CD14-positive monocyte (primary cell): ENCODE measurements at regions not wholly inside any gene's neighbourhood (a gene's known extent, or its start where the extent isn't known, plus 50 kb on each side); places are given as distances from the start of the nearest gene placed in this dataset.

Source experiments
- DNase-seq, 3 donors: peaks; one replicate each; pipeline ENCODE4 v3.0.0-alpha.2; 2011 to 2022
- H2AFZ ChIP-seq: 2 replicates; pipeline ENCODE4 v1.6.0; 2012; ENCODE audit warnings: mild to moderate bottlenecking, low read depth, low read length, inconsistent platforms; ENCODE audit not compliant: insufficient read depth, poor library complexity, severe bottlenecking
- H3K27ac ChIP-seq, 2 donors: 1 replicate in 1 of 2; 2 replicates in 1 of 2; pipeline ENCODE4 v1.5.1; 2012 to 2013; ENCODE audit warnings: low read length in 2 of 2, control low read depth in 1 of 2, inconsistent platforms in 1 of 2, low read depth in 1 of 2, mild to moderate bottlenecking in 1 of 2
- H3K27me3 ChIP-seq, 2 donors: one replicate each; pipeline versions ENCODE4 v1.6.0 to v1.6.1; 2011 to 2013; ENCODE audit warnings: low read length in 2 of 2; ENCODE audit not compliant: control insufficient read depth in 2 of 2, insufficient read depth in 2 of 2
- H3K36me3 ChIP-seq, 2 donors: replicated peaks in 1 of 2; 1 replicate in 1 of 2; 2 replicates in 1 of 2; pipeline versions ENCODE4 v1.5.1 to v1.6.1; 2012 to 2013; ENCODE audit warnings: low read length in 2 of 2, control low read depth in 1 of 2, inconsistent platforms in 1 of 2, mild to moderate bottlenecking in 1 of 2; ENCODE audit not compliant: insufficient read depth in 2 of 2, control insufficient read depth in 1 of 2
- H3K4me1 ChIP-seq, 2 donors: 1 replicate in 1 of 2; 2 replicates in 1 of 2; pipeline versions ENCODE4 v1.5.1 to v1.6.1; 2012 to 2013; ENCODE audit warnings: low read length in 2 of 2, control low read depth in 1 of 2, inconsistent platforms in 1 of 2, mild to moderate bottlenecking in 1 of 2, moderate library complexity in 1 of 2; ENCODE audit not compliant: insufficient read depth in 2 of 2, control insufficient read depth in 1 of 2
- H3K4me2 ChIP-seq: replicated peaks from 2 replicates; pipeline ENCODE3; 2012; ENCODE audit warnings: low read length, moderate library complexity, mild to moderate bottlenecking; ENCODE audit not compliant: poor library complexity, severe bottlenecking; ENCODE audit errors: extremely low read depth
- H3K4me3 ChIP-seq, 3 experiments: fragments of 200-600 bp in 1 of 3; sonication (generic) in 1 of 3; replicated peaks in 1 of 3; 1 replicate in 2 of 3; 2 replicates in 1 of 3; pipeline ENCODE4 v1.5.1; 2011 to 2013; ENCODE audit warnings: low read length in 3 of 3, mild to moderate bottlenecking in 3 of 3, control low read depth in 2 of 3, low read depth in 2 of 3, inconsistent platforms in 1 of 3, moderate library complexity in 1 of 3
- H3K79me2 ChIP-seq: 2 replicates; pipeline ENCODE4 v1.6.0; 2012; ENCODE audit warnings: mild to moderate bottlenecking, control low read depth, inconsistent platforms, low read length, moderate library complexity; ENCODE audit not compliant: insufficient read depth
- H3K9ac ChIP-seq: 2 replicates; pipeline ENCODE4 v1.6.0; 2017; ENCODE audit warnings: low read length, mild to moderate bottlenecking; ENCODE audit not compliant: insufficient read depth, poor library complexity, severe bottlenecking
- H3K9me3 ChIP-seq, 2 donors: replicated peaks in 1 of 2; 1 replicate in 1 of 2; 2 replicates in 1 of 2; pipeline versions ENCODE4 v1.5.1 to v1.6.1; 2012 to 2013; ENCODE audit warnings: low read length in 2 of 2, control low read depth in 1 of 2; ENCODE audit not compliant: control insufficient read depth in 1 of 2, insufficient read depth in 1 of 2
- H4K20me1 ChIP-seq: 2 replicates; pipeline ENCODE4 v1.6.0; 2012; ENCODE audit warnings: mild to moderate bottlenecking, low read length, control low read depth, moderate library complexity; ENCODE audit not compliant: insufficient read depth
- H3K27ac Mint-ChIP-seq, 7 donors: one replicate each; pipeline ENCODE4 v1.8.0; 2020; ENCODE audit warnings: mild to moderate bottlenecking in 7 of 7, mixed read lengths in 7 of 7, moderate library complexity in 6 of 7, inconsistent platforms in 2 of 7
- H3K27me3 Mint-ChIP-seq, 3 donors: one replicate each; pipeline ENCODE4 v1.8.0; 2021 to 2022; ENCODE audit warnings: low read depth in 3 of 3, mild to moderate bottlenecking in 3 of 3, mixed read lengths in 3 of 3, moderate library complexity in 3 of 3, inconsistent platforms in 1 of 3
- H3K36me3 Mint-ChIP-seq, 2 donors: one replicate each; pipeline ENCODE4 v1.8.0; 2020; ENCODE audit warnings: mixed read lengths in 2 of 2, inconsistent platforms in 1 of 2, mild to moderate bottlenecking in 1 of 2
- H3K4me1 Mint-ChIP-seq: one replicate; pipeline ENCODE4 v1.8.0; 2020; ENCODE audit warnings: mild to moderate bottlenecking, mixed read lengths
- H3K4me3 Mint-ChIP-seq, 2 donors: one replicate each; pipeline ENCODE4 v1.8.0; 2020; ENCODE audit warnings: mild to moderate bottlenecking in 2 of 2, mixed read lengths in 2 of 2, moderate library complexity in 1 of 2
- H3K9me3 Mint-ChIP-seq, 7 donors: one replicate each; pipeline ENCODE4 v1.8.0; 2020 to 2022; ENCODE audit warnings: mixed read lengths in 7 of 7, mild to moderate bottlenecking in 6 of 7, moderate library complexity in 6 of 7, inconsistent platforms in 2 of 7
- WGBS: methylation state at CpG from one replicate; pipeline ENCODE4 v1.1.5; 2013; ENCODE audit warnings: missing lambda C conversion rate; ENCODE audit not compliant: insufficient coverage; 5-methylcytosine and 5-hydroxymethylcytosine counted together
- intact Hi-C, 2 donors: fragments of 100-400 bp; cut with micrococcal nuclease; formaldehyde crosslinking; loops; one replicate each; pipeline versions ENCODE4 v1.15.0 to v1.15.1; 2023
- TF ChIP-seq, protein P1 (sequence below): fragments of 200-600 bp; IDR thresholded peaks from one replicate; pipeline ENCODE4 v1.8.0; 2022; ENCODE audit warnings: antibody characterized with exemption, mild to moderate bottlenecking

DNA sequence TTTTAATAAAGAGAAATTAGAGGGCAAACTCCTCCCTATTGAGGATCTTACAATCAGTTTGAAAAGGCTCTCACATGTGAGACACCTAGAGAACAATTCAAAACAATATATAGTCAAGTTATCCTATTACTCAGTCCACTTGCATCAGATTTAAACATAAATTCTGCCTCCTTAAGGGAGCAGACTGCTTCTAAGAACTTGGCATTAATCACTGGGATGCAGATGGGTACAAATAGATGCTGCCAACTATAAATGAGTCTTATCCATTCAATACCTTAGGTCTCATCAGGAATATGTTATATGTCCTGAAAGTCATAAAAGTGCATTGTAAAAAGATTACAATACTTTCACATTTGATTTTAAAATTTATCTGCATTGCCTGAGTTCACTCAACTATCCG is 269.3 kb upstream of the KIRREL3 start:
- no peak for DNase-seq

DNA sequence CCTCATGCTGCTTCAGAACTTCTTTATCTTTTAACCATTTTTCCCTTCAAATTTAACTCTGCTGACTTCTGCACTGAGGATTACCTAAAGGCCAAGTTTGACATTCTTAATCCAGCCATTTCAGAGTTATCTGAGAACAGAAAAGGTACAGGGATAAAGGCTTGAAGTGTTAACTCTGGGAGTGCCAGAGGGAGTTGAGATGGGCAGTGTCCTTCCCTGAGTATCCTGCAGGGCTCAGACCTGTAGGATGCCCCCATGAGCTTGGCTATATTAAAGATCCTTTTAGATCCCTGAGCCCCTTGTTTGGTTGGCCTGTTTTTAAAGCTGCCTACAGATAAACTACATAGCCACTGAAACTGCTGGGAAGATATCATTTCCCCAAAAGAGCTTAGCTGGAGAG is 268.4 kb upstream of the KIRREL3 start:
- no peak for DNase-seq

More for the DNA sequence above, 269.3 kb upstream of the KIRREL3 start:
- TF ChIP-seq, protein P1, sequence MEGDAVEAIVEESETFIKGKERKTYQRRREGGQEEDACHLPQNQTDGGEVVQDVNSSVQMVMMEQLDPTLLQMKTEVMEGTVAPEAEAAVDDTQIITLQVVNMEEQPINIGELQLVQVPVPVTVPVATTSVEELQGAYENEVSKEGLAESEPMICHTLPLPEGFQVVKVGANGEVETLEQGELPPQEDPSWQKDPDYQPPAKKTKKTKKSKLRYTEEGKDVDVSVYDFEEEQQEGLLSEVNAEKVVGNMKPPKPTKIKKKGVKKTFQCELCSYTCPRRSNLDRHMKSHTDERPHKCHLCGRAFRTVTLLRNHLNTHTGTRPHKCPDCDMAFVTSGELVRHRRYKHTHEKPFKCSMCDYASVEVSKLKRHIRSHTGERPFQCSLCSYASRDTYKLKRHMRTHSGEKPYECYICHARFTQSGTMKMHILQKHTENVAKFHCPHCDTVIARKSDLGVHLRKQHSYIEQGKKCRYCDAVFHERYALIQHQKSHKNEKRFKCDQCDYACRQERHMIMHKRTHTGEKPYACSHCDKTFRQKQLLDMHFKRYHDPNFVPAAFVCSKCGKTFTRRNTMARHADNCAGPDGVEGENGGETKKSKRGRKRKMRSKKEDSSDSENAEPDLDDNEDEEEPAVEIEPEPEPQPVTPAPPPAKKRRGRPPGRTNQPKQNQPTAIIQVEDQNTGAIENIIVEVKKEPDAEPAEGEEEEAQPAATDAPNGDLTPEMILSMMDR = no peak
- Histone ChIP-seq H3K9ac (no peak overlapping the region), H3K4me1 (no peaks in the 10 kb centered on the region), H3K9me3 (peaks cover 0 to 5% of the 10 kb centered on the region in 2 donors), H3K27ac (no peak overlapping the region), H3K4me3 (no peak overlapping the region), H3K27me3 (no peaks in the 10 kb centered on the region), H3K79me2 (no peaks in the 10 kb centered on the region), H4K20me1 (no peaks in the 10 kb centered on the region), H3K4me2 (no peak overlapping the region), H3K36me3 (no peaks in the 10 kb centered on the region), H2AFZ (no peak overlapping the region)
- H3K36me3 Mint-ChIP-seq = no peaks in the 10 kb centered on the region
- H3K27me3 Mint-ChIP-seq = no peaks in the 10 kb centered on the region
- H3K9me3 Mint-ChIP-seq = peaks cover 0 to 11% (median 3%) of the 10 kb centered on the region in 7 donors
- no peak overlapping the region for H3K4me3 Mint-ChIP-seq
- intact Hi-C loops = no loop called here
- WGBS = no CpG with 5 or more reads among the region's 1 CpG
- no peak overlapping the region for H3K27ac Mint-ChIP-seq
- no peaks in the 10 kb centered on the region for H3K4me1 Mint-ChIP-seq

More for the DNA sequence above, 268.4 kb upstream of the KIRREL3 start:
- Histone ChIP-seq H3K4me3 (no peak overlapping the region), H4K20me1 (no peaks in the 10 kb centered on the region), H3K9me3 (peaks cover 0 to 5% of the 10 kb centered on the region in 2 donors), H3K27ac (no peak overlapping the region), H3K9ac (no peak overlapping the region), H3K27me3 (no peaks in the 10 kb centered on the region), H2AFZ (no peak overlapping the region), H3K4me2 (no peak overlapping the region), H3K36me3 (no peaks in the 10 kb centered on the region), H3K4me1 (no peaks in the 10 kb centered on the region), H3K79me2 (no peaks in the 10 kb centered on the region)
- H3K9me3 Mint-ChIP-seq = peaks cover 0 to 11% (median 3%) of the 10 kb centered on the region in 7 donors
- no peak overlapping the region for H3K4me3 Mint-ChIP-seq
- no peaks in the 10 kb centered on the region for H3K4me1 Mint-ChIP-seq
- intact Hi-C loops = no loop called here
- H3K27ac Mint-ChIP-seq = no peak overlapping the region
- H3K27me3 Mint-ChIP-seq = peaks cover 0 to 1% (median 0%) of the 10 kb centered on the region in 3 donors
- H3K36me3 Mint-ChIP-seq = no peaks in the 10 kb centered on the region
- TF ChIP-seq, protein P1 = no peak
